22Rv1 (cell line): ENCODE measurements at regions not wholly inside any gene's neighbourhood (a gene's known extent, or its start where the extent isn't known, plus 50 kb on each side); places are given as distances from the start of the nearest gene placed in this dataset.

Experiments
- CTCF ChIP-seq: fragments of 450-650 bp; IDR thresholded peaks from 2 replicates; pipeline ENCODE4 v1.5.1; 2017; ENCODE audit warnings: mild to moderate bottlenecking
- ZFX ChIP-seq: fragments of 450-650 bp; IDR thresholded peaks from 2 replicates; pipeline ENCODE4 v1.6.1; 2017; ENCODE audit warnings: antibody characterized with exemption, borderline replicate concordance

- TF ChIP-seq CTCF (no peak), ZFX (no peak)
Observed at GRCh38 chr3:159776779-159777178, 211.9 kb upstream of the IL12A start.
